GM19238 (cell line): ENCODE measurements at regions not wholly inside any gene's neighbourhood (a gene's known extent, or its start where the extent isn't known, plus 50 kb on each side); places are given as distances from the start of the nearest gene placed in this dataset.

Experiments used
- DNase-seq: peaks from one replicate; pipeline ENCODE4 v3.0.0; 2011; ENCODE audit warnings: low spot score; ENCODE audit not compliant: insufficient read length

GRCh38 chr21:41075656-41076055, 92.3 kb upstream of the BACE2 start:
- no peak for DNase-seq

- DNase-seq = no peak
Measured at GRCh38 chr21:41076064-41076463, 91.9 kb upstream of the BACE2 start.

GRCh38 chr21:41079159-41079558, 88.8 kb upstream of the BACE2 start:
- DNase-seq = no peak

- no peak for DNase-seq
Measured at GRCh38 chr21:41080485-41081121, 87.4 kb upstream of the BACE2 start.

GRCh38 chr21:41086569-41086968, 81.4 kb upstream of the BACE2 start:
- no peak for DNase-seq

- no peak for DNase-seq
Measured at GRCh38 chr21:41090981-41091380, 77.0 kb upstream of the BACE2 start.

- DNase-seq = no peak
Measured at GRCh38 chr21:41091616-41092015, 76.3 kb upstream of the BACE2 start.

- no peak for DNase-seq
Measured at GRCh38 chr21:41092312-41092711, 75.6 kb upstream of the BACE2 start.

GRCh38 chr21:41095983-41096382, 72.0 kb upstream of the BACE2 start:
- DNase-seq = no peak

GRCh38 chr21:41098076-41098475, 69.9 kb upstream of the BACE2 start:
- no peak for DNase-seq

GRCh38 chr21:41098481-41099042, 69.4 kb upstream of the BACE2 start:
- DNase-seq = no peak

GRCh38 chr21:41100826-41101550, 67.0 kb upstream of the BACE2 start:
- DNase-seq = no peak

- DNase-seq = no peak
Measured at GRCh38 chr21:41102281-41102680, 65.7 kb upstream of the BACE2 start.

- no peak for DNase-seq
Measured at GRCh38 chr21:41107602-41108001, 60.4 kb upstream of the BACE2 start.

- no peak for DNase-seq
Measured at GRCh38 chr21:41108668-41109585, 59.0 kb upstream of the BACE2 start.

- DNase-seq = no peak
Measured at GRCh38 chr21:41110161-41110560, 57.8 kb upstream of the BACE2 start.

GRCh38 chr21:41110664-41111063, 57.3 kb upstream of the BACE2 start:
- DNase-seq = no peak

GRCh38 chr21:41111681-41112080, 56.3 kb upstream of the BACE2 start:
- DNase-seq = no peak

GRCh38 chr21:41112740-41113692, 54.9 kb upstream of the BACE2 start:
- no peak for DNase-seq

GRCh38 chr21:41115851-41116250, 52.1 kb upstream of the BACE2 start:
- no peak for DNase-seq
